Duodenal mucosa (tissue), 2 donors: ENCODE measurements at regions not wholly inside any gene's neighbourhood (a gene's known extent, or its start where the extent isn't known, plus 50 kb on each side); places are given as distances from the start of the nearest gene placed in this dataset.
"Not testable (repeated sequence)": the region's sequence is repeated elsewhere in the genome, so short reads cannot be mapped to it uniquely, and the experiment has no call there.

Experiments used
- H3K27ac ChIP-seq: one replicate; pipeline ENCODE4 v1.7.0; 2013; ENCODE audit warnings: low read depth, low read length
- H3K27me3 ChIP-seq, 2 donors: one replicate each; pipeline ENCODE4 v1.7.0; 2013; ENCODE audit warnings: low read length in 2 of 2, control low read depth in 1 of 2; ENCODE audit not compliant: insufficient read depth in 2 of 2, control insufficient read depth in 1 of 2
- H3K36me3 ChIP-seq, 2 donors: one replicate each; pipeline ENCODE4 v1.7.0; 2013; ENCODE audit warnings: low read length in 2 of 2, control low read depth in 1 of 2; ENCODE audit not compliant: insufficient read depth in 2 of 2, control insufficient read depth in 1 of 2
- H3K4me1 ChIP-seq, 2 donors: one replicate each; pipeline ENCODE4 v1.7.0; 2013; ENCODE audit warnings: low read length in 2 of 2, control low read depth in 1 of 2; ENCODE audit not compliant: insufficient read depth in 2 of 2, control insufficient read depth in 1 of 2
- H3K4me3 ChIP-seq, 2 donors: one replicate each; pipeline ENCODE4 v1.7.0; 2013; ENCODE audit warnings: low read length in 2 of 2, low read depth in 1 of 2
- H3K9ac ChIP-seq, 2 donors: one replicate each; pipeline ENCODE4 v1.7.0; 2013; ENCODE audit warnings: low read length in 2 of 2, low read depth in 1 of 2
- H3K9me3 ChIP-seq, 2 donors: one replicate each; pipeline ENCODE4 v1.7.0; 2013; ENCODE audit warnings: low read length in 2 of 2, control low read depth in 1 of 2; ENCODE audit not compliant: control insufficient read depth in 1 of 2

DNA sequence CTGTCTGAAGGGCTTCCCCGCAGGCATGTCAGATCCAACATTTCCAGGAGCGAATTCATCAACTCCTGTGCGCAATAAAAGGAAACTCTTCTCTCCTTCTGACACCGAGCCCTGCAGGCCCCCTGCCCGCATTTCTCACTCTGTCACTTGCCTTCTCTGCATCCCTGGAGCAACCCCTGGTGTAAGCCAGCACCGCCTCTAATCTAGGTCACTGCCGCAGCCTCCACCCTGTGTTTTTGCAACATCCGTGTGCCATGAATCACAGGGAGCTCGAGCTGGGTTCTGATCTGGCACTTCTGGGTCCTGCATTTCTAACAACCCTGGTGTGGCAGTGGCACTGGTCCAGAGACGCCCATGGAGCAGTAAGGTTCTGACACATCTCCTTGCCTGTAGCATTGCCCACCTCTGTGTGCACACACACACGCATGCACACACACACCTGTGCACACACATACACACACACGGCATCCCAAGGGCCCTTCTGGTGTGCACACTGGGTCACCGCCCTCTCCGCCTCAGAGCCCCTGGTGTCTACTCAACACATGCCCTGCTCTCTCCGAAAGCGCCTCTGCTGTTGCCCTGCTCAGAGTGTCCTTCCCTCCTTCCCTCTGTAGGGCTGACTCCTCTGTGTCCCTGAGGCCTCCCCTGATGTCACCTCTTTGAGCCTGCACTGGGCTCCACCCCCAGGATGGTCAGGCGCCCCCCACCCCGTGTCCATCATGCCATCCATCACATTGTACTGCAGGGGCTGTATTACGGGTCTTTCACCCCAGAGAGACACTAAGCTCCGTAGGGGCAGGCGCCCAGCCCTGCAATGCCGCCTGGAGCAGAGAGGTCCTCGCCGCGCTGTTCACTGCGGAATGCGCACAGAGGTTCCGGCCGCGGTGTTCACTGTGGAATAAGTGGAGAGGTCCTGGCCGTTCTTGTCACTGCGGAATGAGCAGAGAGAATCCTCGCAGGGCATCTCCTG, 111.4 kb upstream of the SFSWAP start:
- H3K27me3 ChIP-seq, result peaks cover 0 to 5% of the 10 kb centered on the region in 2 donors
- no peak overlapping the region for H3K4me3 ChIP-seq
- H3K27ac ChIP-seq, result no peak overlapping the region
- H3K9me3 ChIP-seq, result no peaks in the 10 kb centered on the region
- H3K9ac ChIP-seq, result no peak overlapping the region
- no peaks in the 10 kb centered on the region for H3K36me3 ChIP-seq
- no peaks in the 10 kb centered on the region for H3K4me1 ChIP-seq

DNA sequence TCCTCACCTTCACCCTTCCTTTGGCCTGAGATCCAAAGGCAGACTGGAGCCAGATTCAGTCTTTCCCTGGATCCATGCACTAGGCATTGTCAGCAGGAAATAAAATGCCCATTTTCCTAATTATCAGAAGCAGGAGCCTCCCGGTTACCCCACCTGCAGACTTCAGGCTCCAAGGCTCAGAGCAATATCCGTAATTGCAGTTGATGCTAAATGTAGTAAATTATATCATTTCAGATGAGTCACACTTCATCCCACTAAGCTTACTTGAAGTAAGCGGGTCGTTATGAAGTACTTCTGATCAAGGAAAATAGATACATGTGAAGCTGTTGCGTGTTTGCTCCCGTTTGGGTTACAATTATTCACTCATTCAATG, 110.7 kb upstream of the SFSWAP start:
- H3K9me3 ChIP-seq, result no peaks in the 10 kb centered on the region
- H3K4me3 ChIP-seq, result no peak overlapping the region
- no peaks in the 10 kb centered on the region for H3K36me3 ChIP-seq
- H3K27me3 ChIP-seq, result peaks cover 0 to 5% of the 10 kb centered on the region in 2 donors
- H3K9ac ChIP-seq, result no peak overlapping the region
- H3K4me1 ChIP-seq, result no peaks in the 10 kb centered on the region
- H3K27ac ChIP-seq, result no peak overlapping the region

DNA sequence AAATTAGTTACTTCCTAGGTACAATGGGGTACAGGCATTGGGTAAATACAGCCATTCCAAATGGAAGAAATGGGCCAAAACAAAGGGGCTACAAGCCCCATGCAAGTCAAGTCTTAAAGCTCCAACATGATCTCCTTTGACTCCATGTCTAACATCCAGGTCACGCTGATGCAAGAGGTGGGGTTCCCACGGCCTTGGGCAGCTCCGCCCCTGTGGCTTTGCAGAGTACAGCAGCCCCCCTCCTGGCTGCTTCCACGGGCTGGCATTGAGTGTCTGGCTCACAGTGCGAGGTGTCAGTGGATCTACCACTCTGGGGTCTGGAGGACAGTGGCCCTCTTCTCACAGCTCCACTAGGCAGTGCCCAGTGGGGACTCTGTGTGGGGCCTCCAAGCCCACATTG, 109.4 kb upstream of the SFSWAP start:
- not testable (repeated sequence) for H3K4me1 ChIP-seq, H3K9ac ChIP-seq, H3K27ac ChIP-seq, H3K27me3 ChIP-seq, H3K4me3 ChIP-seq, H3K9me3 ChIP-seq, H3K36me3 ChIP-seq

GRCh38 chr12:131603106-131603938, 107.6 kb upstream of the SFSWAP start:
- H3K36me3 ChIP-seq, result no peaks in the 10 kb centered on the region
- peaks cover 0 to 4% of the 10 kb centered on the region in 2 donors for H3K4me1 ChIP-seq
- H3K27me3 ChIP-seq, result peaks cover 0 to 5% of the 10 kb centered on the region in 2 donors
- H3K4me3 ChIP-seq, result no peak overlapping the region
- H3K27ac ChIP-seq, result no peak overlapping the region
- H3K9me3 ChIP-seq, result no peaks in the 10 kb centered on the region
- no peak overlapping the region for H3K9ac ChIP-seq

DNA sequence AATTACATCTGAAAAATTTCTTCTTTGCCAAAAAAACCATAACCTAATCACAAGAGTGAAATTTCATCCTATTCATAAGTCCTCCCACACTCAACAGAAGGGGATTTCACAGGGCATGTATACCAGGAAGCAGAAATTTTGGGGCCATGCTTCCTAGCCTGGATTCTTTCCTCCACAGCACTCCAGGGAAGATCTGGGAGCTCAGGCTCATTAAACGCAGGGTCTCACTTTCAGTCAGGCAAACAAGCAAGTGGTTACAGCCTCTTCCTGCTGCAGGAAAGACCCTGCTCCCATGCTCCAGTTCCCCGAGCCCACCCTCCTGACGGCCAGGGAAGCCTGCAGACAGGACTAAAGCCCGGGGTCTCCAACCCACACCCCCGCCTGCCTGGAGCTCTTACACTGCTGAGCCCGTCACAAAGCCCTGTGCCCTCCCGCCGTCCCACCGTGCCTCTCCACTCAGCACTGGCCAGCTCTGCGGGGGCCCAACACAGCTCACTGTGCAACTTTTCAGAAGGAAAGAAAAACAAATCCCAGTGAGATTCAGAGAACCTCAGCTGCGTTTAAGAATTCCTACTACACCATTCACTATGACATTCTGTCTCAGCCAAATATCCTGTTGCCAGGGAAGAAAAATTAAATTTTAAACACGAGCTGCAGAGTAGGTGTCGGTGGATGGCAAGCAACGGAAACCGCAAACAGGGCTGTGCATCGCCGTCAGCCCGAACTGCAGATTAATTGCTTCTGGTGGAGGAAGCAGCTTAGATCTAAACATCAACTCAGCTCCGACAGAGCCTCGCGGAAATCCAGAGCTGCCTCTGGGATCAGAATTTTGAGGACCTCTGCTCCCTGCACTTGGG, 106.7 kb upstream of the SFSWAP start:
- H3K9ac ChIP-seq, result no peak overlapping the region
- H3K27me3 ChIP-seq, result peaks cover 0 to 5% of the 10 kb centered on the region in 2 donors
- no peak overlapping the region for H3K27ac ChIP-seq
- H3K9me3 ChIP-seq, result no peaks in the 10 kb centered on the region
- H3K4me3 ChIP-seq, result peak overlapping the region in 1 of 2 donors; percentile 6
- H3K4me1 ChIP-seq, result peaks cover 4 to 6% of the 10 kb centered on the region in 2 donors
- H3K36me3 ChIP-seq, result no peaks in the 10 kb centered on the region

DNA sequence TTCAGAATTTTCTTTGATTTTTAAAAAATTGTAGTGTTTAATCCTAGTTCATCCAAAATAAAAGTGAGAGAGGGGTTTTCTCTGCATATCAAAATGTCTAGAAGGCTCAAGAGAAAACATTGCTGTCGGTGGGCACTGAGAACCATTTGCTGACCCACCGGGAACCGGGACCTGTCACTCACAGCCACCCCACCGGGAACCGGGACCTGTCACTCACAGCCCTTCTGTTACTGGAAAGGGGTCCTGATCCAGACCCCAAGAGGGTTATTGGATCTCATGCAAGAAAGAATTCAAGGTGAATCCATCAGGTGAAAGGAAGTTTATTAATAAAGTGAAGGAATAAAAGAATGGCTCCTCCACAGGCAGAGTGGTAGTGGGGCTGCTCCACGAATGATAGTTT, 106.0 kb upstream of the SFSWAP start:
- Histone ChIP-seq H3K4me1 (peaks cover 4 to 8% of the 10 kb centered on the region in 2 donors), H3K4me3 (no peak overlapping the region), H3K36me3 (no peaks in the 10 kb centered on the region), H3K27me3 (peaks cover 0 to 5% of the 10 kb centered on the region in 2 donors), H3K9ac (no peak overlapping the region), H3K27ac (no peak overlapping the region), H3K9me3 (no peaks in the 10 kb centered on the region)

- no peaks in the 10 kb centered on the region for H3K9me3 ChIP-seq
- H3K36me3 ChIP-seq, result no peaks in the 10 kb centered on the region
- peaks cover 4 to 8% of the 10 kb centered on the region in 2 donors for H3K4me1 ChIP-seq
- H3K9ac ChIP-seq, result no peak overlapping the region
- H3K27me3 ChIP-seq, result peaks cover 0 to 5% of the 10 kb centered on the region in 2 donors
- no peak overlapping the region for H3K4me3 ChIP-seq
- H3K27ac ChIP-seq, result no peak overlapping the region
Observed at GRCh38 chr12:131605304-131605829, 105.5 kb upstream of the SFSWAP start.

- Histone ChIP-seq H3K9ac (no peak overlapping the region), H3K9me3 (no peaks in the 10 kb centered on the region), H3K36me3 (no peaks in the 10 kb centered on the region), H3K27me3 (peaks cover 0 to 5% of the 10 kb centered on the region in 2 donors), H3K4me3 (no peak overlapping the region), H3K27ac (no peak overlapping the region), H3K4me1 (peaks cover 4 to 8% of the 10 kb centered on the region in 2 donors)
Observed at GRCh38 chr12:131606218-131606901, 104.5 kb upstream of the SFSWAP start.
